NCI-H1930 (cell line): ENCODE measurements at regions not wholly inside any gene's neighbourhood (a gene's known extent, or its start where the extent isn't known, plus 50 kb on each side); places are given as distances from the start of the nearest gene placed in this dataset.

Experiments
- DNase-seq, 2 experiments: peaks; one replicate each; lab custom pipeline; 2025; lab: John Stamatoyannopoulos, UW

DNA sequence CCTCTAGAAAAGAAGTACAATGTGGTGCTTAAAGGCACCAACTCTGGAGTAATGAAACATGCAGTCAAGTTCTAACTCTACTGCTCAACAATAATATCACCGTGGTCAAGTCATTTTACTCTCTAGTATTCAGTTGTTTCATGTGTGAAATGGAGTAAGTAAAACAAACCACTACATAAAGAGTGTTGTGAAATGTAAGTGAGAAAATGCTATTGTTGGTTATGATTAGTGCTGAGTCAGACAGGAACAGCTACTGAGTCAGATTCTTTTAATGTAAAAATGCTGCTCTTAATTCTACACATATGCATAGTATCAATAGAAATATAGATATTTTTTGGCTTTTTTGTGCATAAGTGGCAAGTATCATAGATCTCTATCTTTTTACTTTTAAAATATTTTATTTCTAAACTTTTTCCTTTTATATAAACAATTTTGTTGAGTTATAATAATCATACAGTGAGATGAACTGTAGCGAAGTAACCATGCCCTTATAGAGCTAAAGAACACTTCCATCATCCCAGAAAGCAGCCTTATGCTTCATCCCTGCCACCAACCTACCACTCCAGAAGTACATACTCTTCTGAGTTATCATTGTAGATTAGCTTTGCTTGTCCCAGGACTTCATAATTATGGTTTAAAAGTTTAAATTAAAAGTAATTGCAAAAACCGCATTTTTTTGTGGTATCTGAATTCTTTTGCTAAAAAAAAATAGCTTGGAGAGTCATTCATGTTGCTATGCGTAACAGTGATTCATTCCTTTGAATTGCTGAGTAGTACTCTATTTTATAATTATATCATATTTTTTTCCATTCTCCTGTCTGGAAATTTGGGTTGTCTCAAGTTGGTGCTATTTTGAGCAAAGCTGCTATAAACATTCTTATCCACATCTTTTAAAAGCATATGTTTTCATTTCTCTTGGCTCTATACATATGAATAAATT is 548.2 kb upstream of the CLINT1 start:
- DNase-seq = no peak

DNA sequence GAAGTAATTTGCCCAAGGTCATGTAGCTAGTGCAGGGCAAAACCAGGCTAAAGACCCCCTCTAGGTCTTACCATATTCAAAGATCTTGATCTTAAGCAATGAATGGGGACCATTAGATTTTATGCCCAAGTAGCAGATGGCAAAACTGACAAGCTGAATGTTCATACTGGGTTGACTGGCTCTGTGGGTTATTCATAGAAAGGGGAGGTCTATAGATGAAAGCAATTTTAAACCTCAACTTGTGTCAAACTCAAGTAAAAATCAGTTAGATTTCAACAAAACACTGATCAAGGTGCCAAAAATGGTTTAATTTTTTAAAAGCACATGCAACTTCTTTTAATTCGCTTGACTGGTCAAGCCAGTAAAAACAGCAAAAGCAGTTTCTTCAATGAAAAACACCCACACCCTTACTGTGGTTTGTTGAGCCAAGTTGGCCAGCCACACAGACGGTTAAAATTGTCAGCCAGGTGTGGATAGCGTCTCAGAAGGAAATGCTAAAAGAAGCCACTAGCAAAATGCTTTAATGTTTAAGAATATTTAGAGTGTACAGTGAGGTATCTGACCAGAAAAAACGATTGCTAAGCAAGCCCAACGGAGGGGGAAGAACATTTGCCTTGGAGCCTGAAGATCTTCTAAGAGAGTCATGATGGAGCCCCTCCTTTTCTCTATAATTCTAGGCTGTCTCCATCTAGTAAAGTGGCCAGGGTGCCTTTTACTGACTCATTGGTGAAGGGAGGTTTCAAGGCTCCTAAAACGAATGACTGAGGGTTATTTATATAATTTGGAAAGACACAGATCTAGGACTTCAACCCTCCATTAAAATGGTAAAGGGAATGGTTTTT is 539.6 kb upstream of the CLINT1 start:
- no peak for DNase-seq

DNA sequence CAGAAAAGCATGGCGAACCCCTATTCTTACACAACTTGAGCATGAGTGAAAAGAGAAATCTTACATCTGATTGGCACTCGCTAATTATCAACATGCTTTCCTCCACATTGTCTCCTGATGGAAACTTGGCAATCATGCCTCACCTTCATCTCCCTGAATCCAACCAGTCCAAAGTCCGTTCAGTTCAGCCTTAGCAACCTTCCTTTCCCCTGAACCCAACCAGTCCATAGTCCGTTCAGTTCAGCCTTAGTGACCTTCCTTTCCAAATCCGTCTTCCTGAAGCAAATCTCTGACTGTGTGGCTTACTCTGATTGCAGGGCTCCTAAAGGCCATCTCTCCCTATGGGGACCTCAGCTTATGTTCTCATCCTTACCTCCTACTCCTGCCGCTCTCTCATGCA is 538.3 kb upstream of the CLINT1 start:
- DNase-seq = no peak

GRCh38 chr5:158394102-158394501 is 535.2 kb upstream of the CLINT1 start:
- DNase-seq = no peak

- DNase-seq = no peak
These were observed 534.5 kb upstream of the CLINT1 start for GRCh38 chr5:158393457-158393856.

GRCh38 chr5:158392753-158393152 is 533.8 kb upstream of the CLINT1 start:
- DNase-seq = no peak

DNA sequence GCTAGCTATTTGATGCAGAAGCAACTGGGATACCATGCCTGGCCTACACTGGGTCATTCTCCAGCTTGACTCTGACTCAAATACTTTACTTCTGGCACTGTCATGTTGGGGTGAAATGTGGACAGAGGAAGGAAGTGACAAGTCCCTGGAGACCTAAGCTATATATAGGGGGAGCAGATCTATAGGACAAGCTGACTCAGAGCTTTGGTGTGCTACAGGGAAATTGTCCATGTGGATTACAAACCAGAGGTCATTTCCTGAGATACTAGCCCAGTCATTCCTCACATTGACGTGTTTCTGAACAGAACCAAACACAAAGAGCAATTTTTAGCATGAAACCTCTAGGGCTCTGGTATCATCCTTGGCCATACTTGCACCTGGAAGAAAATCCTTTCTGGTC is 531.6 kb upstream of the CLINT1 start:
- DNase-seq = no peak

- no peak for DNase-seq
These were observed 530.8 kb upstream of the CLINT1 start for GRCh38 chr5:158389786-158390185.

DNA sequence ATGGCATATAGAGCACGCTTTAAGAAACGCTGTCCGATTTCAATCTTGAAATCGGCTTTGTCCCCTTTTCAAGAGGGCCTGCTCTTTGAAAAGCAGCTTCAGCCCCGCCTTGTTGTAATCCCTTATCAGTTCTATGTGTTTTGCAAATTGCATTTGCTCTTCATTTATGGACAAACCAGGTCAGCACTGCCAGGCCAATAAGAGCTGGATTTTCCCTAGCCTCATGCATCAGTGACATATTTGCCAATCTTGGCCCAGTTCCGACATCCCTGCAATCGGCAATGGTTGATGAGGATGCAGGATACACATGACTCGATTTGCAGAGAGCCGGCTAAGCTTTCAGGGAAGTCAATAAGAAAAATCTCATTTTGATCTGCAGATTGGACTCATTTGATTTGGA is 529.1 kb upstream of the CLINT1 start:
- no peak for DNase-seq

GRCh38 chr5:158387499-158387898 is 528.6 kb upstream of the CLINT1 start:
- no peak for DNase-seq

DNA sequence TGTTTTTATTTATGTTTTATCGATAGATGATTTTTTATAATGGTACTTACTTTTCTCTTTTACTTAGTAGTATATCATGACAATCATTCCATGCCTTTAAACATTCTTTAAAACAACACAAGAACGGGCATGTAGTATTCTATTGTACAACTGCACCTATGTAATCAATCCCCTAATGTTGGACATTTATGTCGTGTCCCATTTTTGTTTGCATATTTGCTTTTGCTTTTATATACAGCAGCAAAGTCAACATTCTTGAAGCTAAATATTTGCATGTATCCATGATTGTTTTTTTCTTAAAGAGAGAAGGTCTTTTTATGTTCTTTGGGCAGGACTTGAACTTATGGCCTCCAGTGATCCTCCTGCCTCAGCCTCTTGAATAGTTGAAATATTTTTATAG is 527.0 kb upstream of the CLINT1 start:
- DNase-seq = no peak

- no peak for DNase-seq
These were observed 525.9 kb upstream of the CLINT1 start for GRCh38 chr5:158384535-158385481.

DNA sequence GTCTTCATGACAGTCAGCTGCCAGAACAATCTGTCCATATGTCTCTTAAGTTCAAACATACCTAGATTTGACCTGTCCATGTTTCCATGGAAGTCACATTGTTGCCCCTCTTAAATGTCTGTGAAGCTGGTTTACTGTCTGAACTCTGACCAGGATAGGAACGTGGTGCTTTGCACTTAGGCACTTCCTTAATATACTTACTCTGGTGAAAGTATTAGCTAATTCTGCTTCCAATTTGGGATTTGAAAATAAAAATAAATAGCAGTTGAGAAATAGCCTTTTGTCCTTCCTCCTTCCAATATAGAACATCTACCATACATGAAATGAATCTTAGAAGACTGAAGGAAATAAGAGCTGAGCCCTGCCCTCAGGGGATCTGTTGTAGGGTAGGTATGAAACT is 524.5 kb upstream of the CLINT1 start:
- no peak for DNase-seq

DNA sequence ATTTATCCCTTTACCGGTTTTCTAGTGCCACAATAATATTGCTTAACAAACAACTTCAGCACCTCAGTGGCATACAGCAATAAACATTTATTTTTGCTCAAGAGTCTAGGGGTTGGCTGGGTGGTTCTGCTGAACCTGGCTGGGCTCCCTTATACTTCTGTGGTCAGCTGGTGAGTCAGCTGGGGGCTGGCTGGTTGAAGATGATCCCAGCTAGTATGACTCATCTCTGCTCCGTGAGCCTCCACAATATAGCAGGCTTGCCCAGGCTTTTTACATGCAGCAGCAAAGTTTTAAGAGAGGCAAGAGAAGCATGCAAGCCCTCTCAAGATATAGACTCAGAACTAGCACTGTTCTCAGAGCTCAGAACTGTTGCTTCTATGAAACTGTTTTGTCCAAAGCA is 523.5 kb upstream of the CLINT1 start:
- DNase-seq = no peak

DNA sequence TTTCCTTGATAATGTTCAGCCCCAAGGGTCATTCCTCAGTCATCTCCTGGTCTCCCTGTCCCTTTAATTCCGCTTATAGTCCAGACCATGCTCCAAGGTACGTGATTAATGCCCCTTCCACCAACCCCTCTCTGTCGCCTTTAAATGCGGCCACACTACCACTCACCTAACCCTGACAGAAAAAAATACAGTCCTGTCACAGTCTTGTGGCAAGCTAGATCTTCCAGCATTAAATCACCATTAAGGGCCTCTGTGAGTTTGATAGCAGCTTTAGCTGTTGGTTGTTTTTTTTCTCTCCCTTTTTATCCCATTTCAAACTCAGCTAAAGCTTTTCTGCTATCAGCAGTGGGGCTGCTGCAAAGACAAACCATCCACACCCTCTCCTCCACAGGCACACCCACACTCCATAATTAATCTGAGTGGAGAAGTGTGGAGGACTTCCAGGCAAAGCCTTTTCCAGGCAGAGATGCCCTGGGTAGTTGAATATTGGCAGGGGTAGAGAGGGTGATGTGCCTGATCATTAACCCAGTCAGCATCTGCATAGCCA is 522.7 kb upstream of the CLINT1 start:
- DNase-seq = no peak

DNA sequence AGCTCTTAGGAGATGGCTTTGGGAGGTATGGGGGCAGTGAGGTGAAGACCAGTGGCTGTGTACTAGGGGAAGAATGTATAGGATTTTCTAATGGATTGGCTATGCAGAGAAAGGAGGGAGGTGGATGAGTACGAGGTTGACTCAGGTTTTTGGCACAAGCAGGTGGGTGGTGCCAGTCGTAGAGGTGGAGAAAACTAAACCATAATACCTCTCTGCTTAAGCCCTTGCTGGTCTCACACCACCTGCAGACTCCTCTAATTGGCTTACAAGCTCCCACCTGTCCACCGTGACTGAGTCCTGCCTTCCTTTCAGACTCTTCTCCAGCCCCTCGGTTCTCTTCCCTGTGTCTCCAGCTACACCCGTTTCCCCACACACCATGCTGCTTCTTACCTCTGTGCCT is 521.7 kb upstream of the CLINT1 start:
- DNase-seq = no peak

- no peak for DNase-seq
These were observed 520.0 kb upstream of the CLINT1 start for GRCh38 chr5:158378931-158379330.

- DNase-seq = no peak
These were observed 517.7 kb upstream of the CLINT1 start for GRCh38 chr5:158376679-158377078.

GRCh38 chr5:158375531-158375930 is 516.6 kb upstream of the CLINT1 start:
- no peak for DNase-seq

DNA sequence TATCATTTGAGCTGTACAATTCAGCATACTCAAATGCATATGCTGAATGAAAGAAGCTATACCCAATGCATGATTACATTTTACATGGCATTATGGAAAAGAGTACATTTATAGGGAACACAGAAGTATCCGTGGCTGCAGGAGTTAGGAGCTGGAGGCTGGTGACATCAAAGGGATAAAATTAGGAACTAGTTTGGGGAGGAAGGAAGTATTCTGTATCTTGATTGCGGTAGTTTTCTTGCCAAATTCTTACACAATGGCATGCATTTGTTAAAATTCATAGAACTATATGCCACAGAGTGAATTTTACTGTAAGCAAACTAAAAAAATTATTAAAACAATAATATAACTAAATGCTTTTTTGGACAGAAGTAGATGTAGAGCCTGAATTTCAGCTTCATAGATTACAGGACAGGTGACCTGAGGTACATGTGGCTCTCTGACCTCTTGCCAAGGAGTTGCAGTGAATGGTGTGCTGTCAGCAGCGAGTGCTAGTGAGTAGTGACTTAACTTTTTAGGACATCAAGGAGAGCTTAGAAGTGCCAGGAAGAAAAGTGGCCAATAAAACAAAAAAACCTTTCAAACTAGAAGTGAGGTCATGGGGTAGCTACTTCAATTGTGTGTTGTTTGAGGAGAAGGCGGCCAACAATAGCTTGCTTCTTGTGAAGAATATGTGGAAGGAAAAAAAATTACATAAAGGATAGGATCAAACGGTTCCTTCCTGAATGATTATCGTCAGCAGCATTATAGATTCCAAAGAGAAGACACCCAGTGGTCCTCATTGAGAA is 514.9 kb upstream of the CLINT1 start:
- no peak for DNase-seq

- no peak for DNase-seq
These were observed 510.3 kb upstream of the CLINT1 start for GRCh38 chr5:158369241-158369640.
